SJCRH30 (cell line): ENCODE measurements at regions not wholly inside any gene's neighbourhood (a gene's known extent, or its start where the extent isn't known, plus 50 kb on each side); places are given as distances from the start of the nearest gene placed in this dataset.
"Not testable (repeated sequence)": the region's sequence is repeated elsewhere in the genome, so short reads cannot be mapped to it uniquely, and the experiment has no call there.

Experiments
- DNase-seq, 2 experiments: peaks; one replicate each; pipeline ENCODE4 v3.0.0-alpha.2; 2015 to 2020
- H3K27ac ChIP-seq: fragments of 250-450 bp; sonication (Bioruptor Pico); 2 replicates; pipeline ENCODE4 v1.5.1; 2020; ENCODE audit warnings: mild to moderate bottlenecking, moderate library complexity
- H3K27me3 ChIP-seq: fragments of 250-450 bp; sonication (Bioruptor Pico); 2 replicates; pipeline ENCODE4 v1.5.1; 2020; ENCODE audit warnings: mild to moderate bottlenecking, moderate library complexity
- H3K36me3 ChIP-seq: fragments of 250-450 bp; sonication (Bioruptor Pico); 2 replicates; pipeline ENCODE4 v1.5.1; 2020; ENCODE audit warnings: mild to moderate bottlenecking, moderate library complexity
- H3K4me1 ChIP-seq: fragments of 250-450 bp; sonication (Bioruptor Pico); 2 replicates; pipeline ENCODE4 v1.5.1; 2020; ENCODE audit warnings: mild to moderate bottlenecking, moderate library complexity
- H3K4me3 ChIP-seq: fragments of 250-450 bp; sonication (Bioruptor Pico); 2 replicates; pipeline ENCODE4 v1.5.1; 2020; ENCODE audit warnings: mild to moderate bottlenecking, moderate library complexity
- H3K9me3 ChIP-seq: fragments of 250-450 bp; sonication (Bioruptor Pico); replicated peaks from 2 replicates; pipeline ENCODE4 v1.5.1; 2020; ENCODE audit warnings: mild to moderate bottlenecking, moderate library complexity

DNA sequence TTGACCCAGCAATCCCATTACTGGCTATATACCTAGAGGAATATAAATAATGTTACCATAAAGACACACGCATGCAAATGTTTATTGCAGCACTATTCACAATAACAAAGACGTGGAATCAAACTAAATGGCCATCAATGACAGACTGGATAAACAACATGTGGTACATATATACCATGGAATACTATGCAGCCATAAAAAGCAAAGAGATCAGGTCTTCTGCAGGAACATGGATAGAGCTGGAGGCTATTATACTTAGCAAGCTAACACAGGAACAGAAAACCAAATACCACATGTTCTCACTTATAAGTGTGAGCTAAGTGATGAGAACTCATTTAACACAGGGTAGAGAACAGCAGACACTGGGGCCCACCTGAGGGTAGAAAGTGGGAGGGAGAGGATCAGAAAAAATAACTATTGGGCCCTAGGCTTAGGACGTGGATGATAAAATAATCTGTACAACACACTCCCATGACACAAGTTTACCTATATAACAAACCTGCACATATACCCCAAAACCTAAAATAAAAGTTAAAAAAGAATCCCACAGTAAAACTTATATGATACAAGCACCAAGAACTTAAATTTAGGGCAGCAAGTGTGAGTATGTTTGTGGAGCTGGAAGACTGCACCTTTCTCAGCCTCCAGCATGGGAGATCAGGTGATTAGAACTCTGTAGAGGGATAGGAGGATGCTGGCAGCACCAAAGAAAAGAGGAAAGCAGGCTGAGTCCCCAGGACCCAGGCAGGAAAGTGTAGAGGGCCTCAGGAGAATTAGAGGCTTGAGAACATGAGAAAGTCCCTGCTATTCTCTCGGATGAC, 320.8 kb upstream of the USP24 start:
- H3K4me1 ChIP-seq = no peaks in the 10 kb centered on the region
- H3K9me3 ChIP-seq = no peaks in the 10 kb centered on the region
- no peaks in the 10 kb centered on the region for H3K36me3 ChIP-seq
- DNase-seq = no peak
- no peak overlapping the region for H3K4me3 ChIP-seq
- H3K27ac ChIP-seq = no peak overlapping the region
- no peaks in the 10 kb centered on the region for H3K27me3 ChIP-seq

- Histone ChIP-seq H3K27ac (no peak overlapping the region), H3K36me3 (no peaks in the 10 kb centered on the region), H3K4me3 (no peak overlapping the region), H3K27me3 (no peaks in the 10 kb centered on the region), H3K4me1 (no peaks in the 10 kb centered on the region), H3K9me3 (no peaks in the 10 kb centered on the region)
- DNase-seq = no peak
Measured at GRCh38 chr1:55534565-55535121, 319.5 kb upstream of the USP24 start.

GRCh38 chr1:55531644-55532043, 316.5 kb upstream of the USP24 start:
- Histone ChIP-seq H3K4me1 (no peaks in the 10 kb centered on the region), H3K9me3 (no peaks in the 10 kb centered on the region), H3K27me3 (no peaks in the 10 kb centered on the region), H3K27ac (no peak overlapping the region), H3K4me3 (no peak overlapping the region), H3K36me3 (no peaks in the 10 kb centered on the region)
- no peak for DNase-seq

GRCh38 chr1:55530749-55531478, 315.8 kb upstream of the USP24 start:
- H3K4me1 ChIP-seq = no peaks in the 10 kb centered on the region
- no peaks in the 10 kb centered on the region for H3K36me3 ChIP-seq
- no peak overlapping the region for H3K4me3 ChIP-seq
- no peak for DNase-seq
- no peaks in the 10 kb centered on the region for H3K27me3 ChIP-seq
- no peak overlapping the region for H3K27ac ChIP-seq
- H3K9me3 ChIP-seq = no peaks in the 10 kb centered on the region

GRCh38 chr1:55529017-55529416, 313.9 kb upstream of the USP24 start:
- H3K36me3 ChIP-seq = no peaks in the 10 kb centered on the region
- H3K27ac ChIP-seq = no peak overlapping the region
- H3K27me3 ChIP-seq = no peaks in the 10 kb centered on the region
- H3K4me3 ChIP-seq = no peak overlapping the region
- no peaks in the 10 kb centered on the region for H3K4me1 ChIP-seq
- no peak for DNase-seq
- H3K9me3 ChIP-seq = no peaks in the 10 kb centered on the region

GRCh38 chr1:55527831-55528230, 312.7 kb upstream of the USP24 start:
- Histone ChIP-seq H3K27me3 (no peaks in the 10 kb centered on the region), H3K4me3 (no peak overlapping the region), H3K36me3 (no peaks in the 10 kb centered on the region), H3K27ac (no peak overlapping the region), H3K4me1 (no peaks in the 10 kb centered on the region), H3K9me3 (no peaks in the 10 kb centered on the region)
- DNase-seq = no peak

DNA sequence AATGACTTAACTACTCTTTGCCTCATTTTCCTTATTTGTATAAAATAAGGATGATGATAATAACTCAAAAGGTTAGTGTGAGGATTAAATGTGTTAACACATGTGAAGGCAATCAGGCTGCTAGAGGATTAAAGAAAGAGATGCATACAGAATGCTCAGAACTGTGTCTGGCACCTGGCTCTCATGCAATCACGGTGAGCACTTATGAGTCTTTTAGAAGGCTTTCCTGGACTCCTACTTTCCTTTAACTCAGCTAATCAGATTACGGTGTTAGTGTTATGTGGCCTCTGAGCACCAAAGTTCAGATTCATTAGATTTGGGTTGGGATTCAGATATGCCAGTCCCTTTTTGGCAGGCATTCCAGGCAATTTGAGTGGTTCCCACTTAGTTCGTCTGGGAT, 311.6 kb upstream of the USP24 start:
- no peak overlapping the region for H3K4me3 ChIP-seq
- no peaks in the 10 kb centered on the region for H3K9me3 ChIP-seq
- H3K27me3 ChIP-seq = no peaks in the 10 kb centered on the region
- H3K4me1 ChIP-seq = no peaks in the 10 kb centered on the region
- no peak overlapping the region for H3K27ac ChIP-seq
- no peaks in the 10 kb centered on the region for H3K36me3 ChIP-seq
- no peak for DNase-seq

DNA sequence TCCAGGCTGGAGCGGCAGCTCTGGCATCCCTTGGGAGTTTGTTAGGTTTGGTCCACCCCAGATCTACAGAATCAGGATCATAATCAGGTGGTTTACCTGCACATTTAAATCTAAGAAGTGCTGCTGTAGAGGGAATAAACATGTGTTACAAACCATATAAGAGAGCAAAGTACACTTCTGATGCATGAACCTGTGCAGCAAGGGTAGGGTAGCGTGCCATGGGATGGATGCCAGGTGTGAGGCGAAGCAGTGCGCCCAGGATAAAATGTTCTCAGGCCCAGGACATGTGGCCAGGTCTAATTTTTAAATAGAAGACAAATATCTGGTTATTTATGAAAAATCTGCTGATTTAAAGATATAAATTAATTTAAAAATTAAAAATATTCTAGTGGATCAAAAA, 308.8 kb upstream of the USP24 start:
- Histone ChIP-seq H3K4me1 (no peaks in the 10 kb centered on the region), H3K27ac (no peak overlapping the region), H3K27me3 (no peaks in the 10 kb centered on the region; the same call in 1 of the 2 replicates), H3K4me3 (no peak overlapping the region), H3K36me3 (no peaks in the 10 kb centered on the region), H3K9me3 (no peaks in the 10 kb centered on the region)
- no peak for DNase-seq

- no peak for DNase-seq
- H3K27me3 ChIP-seq = peaks cover 3% of the 10 kb centered on the region; the same call in 1 of the 2 replicates
- H3K9me3 ChIP-seq = no peaks in the 10 kb centered on the region
- H3K36me3 ChIP-seq = no peaks in the 10 kb centered on the region
- no peak overlapping the region for H3K27ac ChIP-seq
- no peaks in the 10 kb centered on the region for H3K4me1 ChIP-seq
- H3K4me3 ChIP-seq = no peak overlapping the region
Measured at GRCh38 chr1:55522982-55523381, 307.8 kb upstream of the USP24 start.

GRCh38 chr1:55522353-55522903, 307.3 kb upstream of the USP24 start:
- no peaks in the 10 kb centered on the region for H3K36me3 ChIP-seq
- H3K4me3 ChIP-seq = no peak overlapping the region
- no peaks in the 10 kb centered on the region for H3K4me1 ChIP-seq
- no peaks in the 10 kb centered on the region for H3K9me3 ChIP-seq
- peaks cover 6% of the 10 kb centered on the region for H3K27me3 ChIP-seq
- no peak overlapping the region for H3K27ac ChIP-seq
- DNase-seq = no peak

DNA sequence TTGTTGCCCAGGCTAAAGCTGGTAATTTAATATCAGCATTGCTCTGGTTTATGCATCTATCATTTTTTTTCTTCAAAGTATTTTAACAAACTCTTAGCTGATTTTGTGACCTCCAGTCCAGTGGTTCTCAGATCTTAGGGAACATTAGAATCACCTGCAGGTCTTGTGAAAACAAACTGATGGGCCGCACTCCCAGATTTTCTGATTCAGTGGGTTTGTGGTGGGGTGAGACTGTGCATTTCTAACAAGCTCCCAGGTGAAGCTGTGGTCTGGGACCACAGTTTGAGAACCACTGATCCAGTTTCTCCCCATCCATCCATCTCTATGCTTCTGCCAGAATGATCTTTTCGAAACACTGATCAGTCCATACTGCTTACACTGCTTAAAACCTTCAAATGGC, 305.7 kb upstream of the USP24 start:
- Histone ChIP-seq H3K27me3 (peaks cover 8% of the 10 kb centered on the region), H3K36me3 (no peaks in the 10 kb centered on the region), H3K27ac (no peak overlapping the region), H3K4me1 (no peaks in the 10 kb centered on the region), H3K4me3 (no peak overlapping the region), H3K9me3 (no peaks in the 10 kb centered on the region)
- no peak for DNase-seq

GRCh38 chr1:55519937-55520683, 304.9 kb upstream of the USP24 start:
- Histone ChIP-seq H3K4me3 (no peak overlapping the region), H3K27me3 (peaks cover 8% of the 10 kb centered on the region), H3K27ac (no peak overlapping the region), H3K4me1 (no peaks in the 10 kb centered on the region), H3K36me3 (no peaks in the 10 kb centered on the region), H3K9me3 (no peaks in the 10 kb centered on the region)
- DNase-seq = no peak

DNA sequence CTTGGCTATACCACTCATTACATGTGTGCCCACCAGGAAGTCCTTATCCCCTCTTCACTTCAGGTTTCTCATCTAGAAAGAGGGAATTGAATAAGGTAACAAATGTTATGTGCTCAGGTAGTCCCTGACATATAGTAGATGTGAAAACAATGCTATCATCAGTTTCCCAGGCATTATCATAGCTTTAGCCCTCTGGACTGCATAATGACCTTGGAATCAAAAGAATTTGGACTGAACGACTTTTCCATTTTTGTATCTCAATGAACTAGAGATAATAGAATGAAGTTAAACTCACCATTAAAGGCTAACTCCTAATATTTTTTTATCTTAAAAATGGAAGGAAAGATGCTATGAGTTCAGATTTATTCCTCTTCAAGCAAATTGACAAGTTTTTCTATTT, 304.1 kb upstream of the USP24 start:
- Histone ChIP-seq H3K9me3 (no peaks in the 10 kb centered on the region), H3K27me3 (peaks cover 8% of the 10 kb centered on the region), H3K27ac (no peak overlapping the region), H3K4me3 (no peak overlapping the region), H3K4me1 (no peaks in the 10 kb centered on the region), H3K36me3 (no peaks in the 10 kb centered on the region)
- DNase-seq = no peak

- peaks cover 8% of the 10 kb centered on the region for H3K27me3 ChIP-seq
- H3K4me3 ChIP-seq = no peak overlapping the region
- DNase-seq = no peak
- H3K27ac ChIP-seq = no peak overlapping the region
- no peaks in the 10 kb centered on the region for H3K9me3 ChIP-seq
- no peaks in the 10 kb centered on the region for H3K36me3 ChIP-seq
- no peaks in the 10 kb centered on the region for H3K4me1 ChIP-seq
Measured at GRCh38 chr1:55517036-55517435, 301.9 kb upstream of the USP24 start.

GRCh38 chr1:55514571-55514970, 299.4 kb upstream of the USP24 start:
- not testable (repeated sequence) for DNase-seq, H3K36me3 ChIP-seq, H3K4me1 ChIP-seq, H3K27ac ChIP-seq, H3K27me3 ChIP-seq, H3K4me3 ChIP-seq, H3K9me3 ChIP-seq
